Mucosa of rectum (tissue), 2 donors: ENCODE measurements at regions not wholly inside any gene's neighbourhood (a gene's known extent, or its start where the extent isn't known, plus 50 kb on each side); places are given as distances from the start of the nearest gene placed in this dataset.

ENCODE experiments used
- H3K27ac ChIP-seq, 2 donors: one replicate each; pipeline ENCODE4 v1.7.0; 2013; ENCODE audit warnings: inconsistent platforms in 2 of 2, low read depth in 2 of 2, low read length in 2 of 2
- H3K27me3 ChIP-seq, 2 donors: one replicate each; pipeline ENCODE4 v1.7.0; 2013; ENCODE audit warnings: low read length in 2 of 2; ENCODE audit not compliant: control insufficient read depth in 2 of 2, insufficient read depth in 2 of 2
- H3K36me3 ChIP-seq, 2 donors: one replicate each; pipeline ENCODE4 v1.7.0; 2013; ENCODE audit warnings: low read length in 2 of 2; ENCODE audit not compliant: control insufficient read depth in 2 of 2, insufficient read depth in 2 of 2
- H3K4me1 ChIP-seq, 2 donors: one replicate each; pipeline ENCODE4 v1.7.0; 2013; ENCODE audit warnings: low read length in 2 of 2, mild to moderate bottlenecking in 1 of 2; ENCODE audit not compliant: control insufficient read depth in 2 of 2, insufficient read depth in 2 of 2
- H3K4me3 ChIP-seq, 2 donors: one replicate each; pipeline ENCODE4 v1.7.0; 2013; ENCODE audit warnings: low read length in 2 of 2
- H3K9ac ChIP-seq, 2 donors: one replicate each; pipeline ENCODE4 v1.7.0; 2013; ENCODE audit warnings: low read length in 2 of 2, low read depth in 1 of 2, mild to moderate bottlenecking in 1 of 2
- H3K9me3 ChIP-seq, 2 donors: one replicate each; pipeline ENCODE4 v1.7.0; 2013; ENCODE audit warnings: low read length in 2 of 2; ENCODE audit not compliant: control insufficient read depth in 2 of 2
- donor health status: healthy.
- donor health status: Normal muscosa, but diverticular disease.

DNA sequence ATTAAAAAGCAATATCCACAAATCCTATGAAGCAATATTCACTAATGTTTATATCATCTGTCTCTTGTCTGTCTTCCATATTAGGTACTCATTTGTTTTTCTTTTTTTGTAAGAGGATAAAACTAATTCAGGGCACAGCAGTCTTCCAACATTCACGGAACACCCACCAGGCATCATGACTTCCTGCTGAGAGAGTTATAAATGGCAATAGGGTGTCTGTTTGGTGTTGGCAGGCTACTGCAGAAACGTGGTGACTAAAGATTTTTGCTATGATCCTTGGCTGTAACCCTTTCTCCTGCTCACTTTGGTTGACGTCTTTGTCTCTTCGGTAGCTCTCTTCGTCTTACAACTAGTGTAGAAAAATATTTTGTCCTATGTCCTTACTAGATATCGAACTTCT, 860.6 kb upstream of the MGAT4C start:
- no peaks in the 10 kb centered on the region for H3K36me3 ChIP-seq
- H3K9me3 ChIP-seq: no peaks in the 10 kb centered on the region
- no peak overlapping the region for H3K4me3 ChIP-seq
- no peaks in the 10 kb centered on the region for H3K27me3 ChIP-seq
- no peak overlapping the region for H3K9ac ChIP-seq
- no peak overlapping the region for H3K27ac ChIP-seq
- no peaks in the 10 kb centered on the region for H3K4me1 ChIP-seq

DNA sequence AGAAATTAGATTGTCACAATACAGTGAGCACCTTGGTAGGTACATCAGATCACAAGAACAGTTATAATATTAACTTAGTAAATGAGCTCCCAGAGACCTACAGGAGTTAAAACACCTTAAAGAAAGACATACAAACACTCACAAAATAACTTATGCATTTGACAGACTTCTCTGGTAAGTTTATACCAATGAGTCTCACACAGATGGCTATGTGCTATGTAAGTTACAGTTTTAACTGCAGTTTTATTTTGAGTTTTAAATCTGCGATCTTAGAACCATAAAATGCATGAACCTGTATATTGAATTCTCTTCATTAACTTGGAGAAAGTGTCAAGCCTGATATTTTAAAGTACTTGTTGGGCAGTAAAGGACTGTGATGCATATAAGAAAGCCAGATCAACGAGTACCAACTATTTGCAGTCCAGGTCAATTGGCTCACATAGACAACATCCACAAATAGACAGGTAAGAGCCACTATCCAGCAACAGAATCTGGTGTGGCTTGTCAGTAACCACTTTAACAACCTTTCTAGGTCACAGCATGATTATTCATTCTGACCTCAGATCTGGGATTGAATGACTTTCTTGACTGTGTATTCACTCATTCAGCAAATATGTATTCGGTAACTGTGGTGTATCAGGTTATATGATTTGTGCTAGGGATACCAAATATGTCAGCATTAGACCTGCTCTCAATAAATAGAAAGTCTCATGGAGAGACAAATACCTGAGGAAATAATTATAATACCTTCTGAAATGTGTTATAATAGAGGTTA, 856.6 kb upstream of the MGAT4C start:
- no peak overlapping the region for H3K9ac ChIP-seq
- no peaks in the 10 kb centered on the region for H3K36me3 ChIP-seq
- no peak overlapping the region for H3K4me3 ChIP-seq
- H3K9me3 ChIP-seq: no peaks in the 10 kb centered on the region
- no peaks in the 10 kb centered on the region for H3K27me3 ChIP-seq
- no peaks in the 10 kb centered on the region for H3K4me1 ChIP-seq
- no peak overlapping the region for H3K27ac ChIP-seq

DNA sequence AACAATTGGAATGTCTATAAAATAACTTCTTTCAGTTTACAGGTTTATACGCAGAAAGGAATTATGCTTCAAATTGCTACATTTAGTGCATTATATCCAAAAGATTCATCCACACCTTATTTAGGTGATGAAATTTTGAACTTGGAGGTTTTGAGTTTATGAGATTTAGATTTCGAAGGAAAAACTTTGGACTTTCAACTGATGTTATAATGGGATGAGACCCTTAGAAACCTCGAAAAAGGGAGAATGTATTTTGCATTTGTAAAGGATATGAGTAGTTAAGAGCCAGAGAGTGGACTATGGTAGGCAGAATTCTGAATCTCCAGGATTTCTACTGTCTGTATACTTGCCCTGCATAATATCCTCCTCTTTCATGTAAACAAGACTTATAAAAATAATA, 851.6 kb upstream of the MGAT4C start:
- H3K27ac ChIP-seq: no peak overlapping the region
- no peaks in the 10 kb centered on the region for H3K9me3 ChIP-seq
- no peaks in the 10 kb centered on the region for H3K4me1 ChIP-seq
- no peaks in the 10 kb centered on the region for H3K36me3 ChIP-seq
- no peak overlapping the region for H3K9ac ChIP-seq
- no peak overlapping the region for H3K4me3 ChIP-seq
- H3K27me3 ChIP-seq: no peaks in the 10 kb centered on the region

DNA sequence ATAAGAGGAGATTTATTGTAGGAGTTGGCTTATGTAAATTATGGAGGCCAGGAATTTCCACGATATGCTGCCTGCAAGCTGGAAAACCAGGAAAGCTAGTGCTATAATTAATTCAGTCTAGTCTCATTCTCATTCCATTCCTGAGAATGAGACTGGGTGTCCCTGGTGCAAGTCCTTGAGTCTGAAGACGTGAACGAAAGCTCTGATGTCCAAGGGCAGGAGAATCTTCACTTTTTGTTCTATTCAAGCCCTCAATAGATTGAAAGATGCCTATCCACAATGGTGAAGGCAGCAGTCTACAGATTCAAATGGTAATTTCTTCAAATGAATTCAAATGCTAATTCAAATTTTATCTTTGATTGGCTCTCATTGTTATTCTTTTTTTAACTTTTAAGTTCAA, 851.1 kb upstream of the MGAT4C start:
- Histone ChIP-seq H3K4me3 (no peak overlapping the region), H3K9me3 (no peaks in the 10 kb centered on the region)

DNA sequence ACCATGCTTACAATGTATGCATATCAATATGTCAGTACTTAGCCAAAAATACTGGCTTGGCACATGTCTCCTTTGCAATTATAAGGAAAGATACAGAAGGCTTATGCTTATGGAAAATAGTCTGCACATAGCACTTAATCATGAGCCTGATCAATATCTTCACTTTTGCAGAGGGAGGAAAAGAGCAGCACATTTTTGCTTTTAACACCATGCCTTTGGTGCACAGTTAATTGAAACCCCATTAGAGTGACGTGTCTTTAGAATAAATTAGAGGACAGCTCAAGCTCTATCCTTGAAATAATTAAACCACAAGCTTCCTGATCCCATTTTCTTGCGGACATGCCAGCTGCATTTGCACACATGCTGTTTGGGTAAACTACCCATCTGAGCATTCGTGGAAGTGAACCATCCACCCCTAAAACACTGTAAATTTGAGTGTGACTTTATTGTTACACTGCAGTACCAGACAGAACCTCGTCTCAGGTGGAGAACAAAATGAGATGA, 839.9 kb upstream of the MGAT4C start:
- no peak overlapping the region for H3K27ac ChIP-seq
- H3K9ac ChIP-seq: no peak overlapping the region
- H3K27me3 ChIP-seq: no peaks in the 10 kb centered on the region
- no peaks in the 10 kb centered on the region for H3K36me3 ChIP-seq
- no peaks in the 10 kb centered on the region for H3K9me3 ChIP-seq
- H3K4me1 ChIP-seq: no peaks in the 10 kb centered on the region
- H3K4me3 ChIP-seq: no peak overlapping the region

More for the DNA sequence above, 851.1 kb upstream of the MGAT4C start:
- H3K27ac ChIP-seq: no peak overlapping the region
- no peaks in the 10 kb centered on the region for H3K4me1 ChIP-seq
- H3K27me3 ChIP-seq: no peaks in the 10 kb centered on the region
- H3K9ac ChIP-seq: no peak overlapping the region
- no peaks in the 10 kb centered on the region for H3K36me3 ChIP-seq

DNA sequence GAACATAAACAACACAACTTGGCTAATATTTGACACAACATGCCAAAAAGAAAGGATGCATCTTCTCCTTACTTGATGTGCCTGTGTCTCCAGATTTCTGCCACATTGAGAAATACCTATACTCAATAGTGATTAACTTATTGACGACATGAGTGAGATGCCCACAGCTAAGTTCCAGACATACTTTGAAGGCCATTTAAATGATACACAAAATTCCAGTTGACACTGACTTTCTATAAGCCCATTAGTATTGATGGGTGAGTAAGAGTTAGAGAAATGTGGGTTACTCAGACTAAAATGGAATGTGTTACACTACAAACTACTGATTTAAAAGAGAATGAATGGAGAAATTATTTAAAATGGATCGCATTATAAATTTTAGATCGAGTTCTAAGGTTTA, 838.2 kb upstream of the MGAT4C start:
- Histone ChIP-seq H3K27me3 (no peaks in the 10 kb centered on the region), H3K9ac (no peak overlapping the region), H3K9me3 (no peaks in the 10 kb centered on the region), H3K4me3 (no peak overlapping the region), H3K27ac (no peak overlapping the region), H3K4me1 (no peaks in the 10 kb centered on the region), H3K36me3 (no peaks in the 10 kb centered on the region)

DNA sequence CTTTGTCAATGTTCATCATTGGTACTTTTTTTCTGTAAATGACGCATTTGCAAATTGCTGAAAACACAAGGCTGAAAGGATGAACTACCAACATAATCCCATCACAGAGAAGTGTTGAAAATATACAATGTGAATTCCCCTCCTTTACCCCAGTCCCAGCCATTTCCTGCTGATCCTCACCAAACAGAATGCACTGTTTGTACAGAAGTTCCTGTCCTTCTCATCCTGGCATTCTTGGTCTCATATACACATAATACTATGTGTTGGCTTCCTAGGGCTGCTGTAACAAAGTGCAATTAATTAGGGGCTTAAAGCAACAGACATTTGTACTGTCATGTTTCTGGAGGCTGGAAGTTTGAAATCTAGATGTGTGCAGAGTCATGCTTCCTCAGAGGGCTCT, 836.2 kb upstream of the MGAT4C start:
- Histone ChIP-seq H3K4me1 (no peaks in the 10 kb centered on the region), H3K27me3 (no peaks in the 10 kb centered on the region), H3K4me3 (no peak overlapping the region), H3K27ac (no peak overlapping the region), H3K36me3 (no peaks in the 10 kb centered on the region), H3K9me3 (no peaks in the 10 kb centered on the region), H3K9ac (no peak overlapping the region)

DNA sequence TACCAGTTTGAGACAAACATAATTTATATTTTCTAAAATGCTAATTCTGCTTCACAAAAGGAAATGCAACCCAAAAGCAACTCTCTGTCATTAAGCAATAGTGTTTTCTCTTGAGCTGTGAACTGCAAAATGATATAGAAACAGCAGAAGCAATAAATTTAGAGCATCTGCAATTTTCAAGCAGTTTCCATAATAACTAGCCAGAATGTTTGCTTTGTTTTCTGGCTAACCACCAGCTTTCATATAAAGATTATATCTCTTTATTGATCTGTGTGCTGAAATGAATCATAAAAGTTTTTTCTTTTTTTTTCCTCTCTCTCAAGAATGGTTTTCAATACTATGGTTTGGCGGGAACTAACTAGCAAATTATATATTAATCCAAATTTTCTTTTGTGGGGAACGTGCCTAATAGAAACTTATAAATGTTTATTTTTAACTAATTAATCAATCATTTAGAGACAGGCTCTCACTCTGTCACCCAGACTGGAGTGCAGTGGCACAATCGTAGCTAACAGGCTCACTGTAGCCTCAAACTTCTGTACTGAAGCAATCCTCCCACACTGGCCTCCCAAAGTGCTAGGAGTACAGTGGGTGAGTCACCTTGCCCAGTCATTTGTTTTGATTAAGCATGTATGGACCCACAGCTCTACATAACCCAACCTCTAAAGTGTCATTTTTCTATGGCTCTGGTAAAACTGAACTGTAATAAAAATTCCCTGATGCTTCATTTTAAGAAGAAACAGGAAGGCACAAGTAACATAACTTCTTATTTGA, 830.1 kb upstream of the MGAT4C start:
- Histone ChIP-seq H3K27ac (no peak overlapping the region), H3K9ac (no peak overlapping the region), H3K36me3 (no peaks in the 10 kb centered on the region), H3K4me1 (no peaks in the 10 kb centered on the region), H3K9me3 (no peaks in the 10 kb centered on the region), H3K27me3 (no peaks in the 10 kb centered on the region), H3K4me3 (no peak overlapping the region)

DNA sequence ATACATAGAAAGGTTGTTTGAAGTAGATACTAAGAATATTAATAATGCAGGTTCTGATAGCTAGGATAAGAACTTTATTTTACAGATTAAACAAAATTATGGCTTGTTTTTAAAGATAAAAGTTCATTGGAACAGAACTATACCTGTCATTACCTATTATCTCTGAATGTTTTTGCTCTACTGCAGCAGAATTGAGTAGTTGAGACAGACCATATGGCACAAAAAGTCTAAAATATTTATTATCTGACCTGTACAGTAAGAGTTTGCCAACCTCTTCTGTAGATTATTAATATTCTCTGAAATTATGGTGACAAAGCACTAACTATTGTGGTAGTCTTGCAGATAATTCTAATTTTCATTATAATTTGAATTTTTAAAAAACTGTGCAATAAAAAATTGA, 829.1 kb upstream of the MGAT4C start:
- no peaks in the 10 kb centered on the region for H3K36me3 ChIP-seq
- H3K27me3 ChIP-seq: no peaks in the 10 kb centered on the region
- H3K4me1 ChIP-seq: no peaks in the 10 kb centered on the region
- H3K27ac ChIP-seq: no peak overlapping the region
- no peak overlapping the region for H3K9ac ChIP-seq
- H3K4me3 ChIP-seq: no peak overlapping the region
- H3K9me3 ChIP-seq: no peaks in the 10 kb centered on the region

DNA sequence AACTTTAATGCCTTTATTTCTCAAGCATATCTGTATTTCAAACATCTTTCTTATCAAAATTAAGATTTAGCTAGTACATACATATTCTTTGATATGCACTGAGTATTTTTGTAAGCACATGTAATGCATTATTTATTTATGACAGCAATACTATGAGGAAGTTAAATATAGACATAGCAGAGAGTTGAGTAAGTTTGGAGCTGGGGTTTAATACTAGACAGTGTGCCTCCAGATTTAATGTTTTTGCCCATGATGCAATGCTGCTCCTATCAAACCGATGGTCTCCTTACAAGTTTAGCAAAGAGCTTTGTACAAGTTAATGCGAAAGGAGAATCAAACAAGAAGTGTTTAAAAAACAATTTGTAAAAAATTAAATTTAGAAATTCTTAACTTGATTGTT, 826.6 kb upstream of the MGAT4C start:
- no peaks in the 10 kb centered on the region for H3K36me3 ChIP-seq
- H3K27me3 ChIP-seq: no peaks in the 10 kb centered on the region
- H3K9me3 ChIP-seq: no peaks in the 10 kb centered on the region
- H3K4me1 ChIP-seq: no peaks in the 10 kb centered on the region
- H3K9ac ChIP-seq: no peak overlapping the region
- no peak overlapping the region for H3K27ac ChIP-seq
- no peak overlapping the region for H3K4me3 ChIP-seq
